DMS 273 treated with DMSO at 0.1 percent for 48 hours (cell line): ENCODE measurements at regions not wholly inside any gene's neighbourhood (a gene's known extent, or its start where the extent isn't known, plus 50 kb on each side); places are given as distances from the start of the nearest gene placed in this dataset.

ENCODE experiments used
- DNase-seq: peaks from one replicate; lab custom pipeline; 2025; lab: John Stamatoyannopoulos, UW

- DNase-seq, result no peak
Measured at GRCh38 chr12:132424811-132425210, 65.1 kb upstream of the FBRSL1 start.

GRCh38 chr12:132423820-132424645, 65.9 kb upstream of the FBRSL1 start:
- DNase-seq, result no peak

- no peak for DNase-seq
Measured at GRCh38 chr12:132423251-132423819, 66.6 kb upstream of the FBRSL1 start.

- no peak for DNase-seq
Measured at GRCh38 chr12:132422381-132423043, 67.4 kb upstream of the FBRSL1 start.

- DNase-seq, result no peak
Measured at GRCh38 chr12:132422040-132422380, 67.9 kb upstream of the FBRSL1 start.

GRCh38 chr12:132419631-132420246, 70.2 kb upstream of the FBRSL1 start:
- no peak for DNase-seq

- DNase-seq, result no peak
Measured at GRCh38 chr12:132418393-132418925, 71.5 kb upstream of the FBRSL1 start.

GRCh38 chr12:132417741-132418140, 72.2 kb upstream of the FBRSL1 start:
- no peak for DNase-seq

GRCh38 chr12:132416827-132417226, 73.1 kb upstream of the FBRSL1 start:
- no peak for DNase-seq

- DNase-seq, result no peak
Measured at GRCh38 chr12:132416121-132416673, 73.8 kb upstream of the FBRSL1 start.

- no peak for DNase-seq
Measured at GRCh38 chr12:132415327-132416120, 74.4 kb upstream of the FBRSL1 start.

GRCh38 chr12:132414634-132415326, 75.2 kb upstream of the FBRSL1 start:
- DNase-seq, result peak; percentile 39

GRCh38 chr12:132413931-132414588, 75.9 kb upstream of the FBRSL1 start:
- DNase-seq, result no peak

- no peak for DNase-seq
Measured at GRCh38 chr12:132411457-132411856, 78.5 kb upstream of the FBRSL1 start.

- DNase-seq, result no peak
Measured at GRCh38 chr12:132410849-132411248, 79.1 kb upstream of the FBRSL1 start.

- DNase-seq, result no peak
Measured at GRCh38 chr12:132410296-132410625, 79.7 kb upstream of the FBRSL1 start.

- no peak for DNase-seq
Measured at GRCh38 chr12:132409495-132410295, 80.3 kb upstream of the FBRSL1 start.

- no peak for DNase-seq
Measured at GRCh38 chr12:132408626-132409494, 79.5 kb upstream of the GALNT9 start.

- DNase-seq, result no peak
Measured at GRCh38 chr12:132407992-132408391, 78.6 kb upstream of the GALNT9 start.
